NAMALWA (cell line): ENCODE measurements at regions not wholly inside any gene's neighbourhood (a gene's known extent, or its start where the extent isn't known, plus 50 kb on each side); places are given as distances from the start of the nearest gene placed in this dataset.
A peak's percentile ranks its signal among the peaks of the same experiment; 100 is the strongest.

Experiments
- DNase-seq: peaks from one replicate; pipeline ENCODE4 v3.0.0-alpha.2; 2015; ENCODE audit warnings: low spot score

DNA sequence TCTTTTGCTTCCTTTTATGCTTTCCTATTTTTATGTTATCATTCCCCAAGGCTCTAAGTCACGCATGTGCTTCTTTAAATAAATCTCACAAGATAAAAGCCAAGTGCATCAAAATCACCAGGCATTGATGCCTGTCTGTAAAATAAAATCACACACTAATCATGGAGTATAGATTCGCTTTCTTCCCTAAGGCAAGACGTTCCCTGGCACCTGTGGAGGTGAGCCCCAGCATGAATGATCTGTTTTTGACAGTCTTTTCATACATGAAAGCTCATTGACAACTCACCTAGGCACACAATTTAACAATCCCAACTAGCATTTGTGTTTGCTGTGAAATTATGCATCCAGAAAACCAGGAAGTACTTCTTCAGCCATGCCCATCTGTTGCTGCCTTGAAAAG lies 146.9 kb upstream of the DMAC1 start:
- DNase-seq: no peak

DNA sequence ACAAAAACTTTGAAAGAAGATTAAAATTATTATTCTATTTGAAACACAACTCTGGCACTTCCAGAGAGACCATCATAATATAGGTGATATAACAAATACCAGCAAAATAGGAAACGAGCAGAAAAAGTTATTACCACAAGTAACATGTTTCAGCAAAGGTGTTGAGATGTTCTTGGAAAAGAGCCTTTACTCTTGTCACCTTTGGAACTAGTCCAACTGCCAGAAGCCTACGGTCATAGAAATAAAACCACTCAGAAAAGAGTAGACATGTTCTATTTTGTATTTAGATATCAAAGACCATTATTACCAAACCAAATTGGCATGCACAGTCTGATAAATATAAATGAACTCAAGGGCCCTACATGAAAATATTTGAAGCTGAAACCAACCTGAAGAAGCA lies 145.0 kb upstream of the DMAC1 start:
- DNase-seq: no peak

DNA sequence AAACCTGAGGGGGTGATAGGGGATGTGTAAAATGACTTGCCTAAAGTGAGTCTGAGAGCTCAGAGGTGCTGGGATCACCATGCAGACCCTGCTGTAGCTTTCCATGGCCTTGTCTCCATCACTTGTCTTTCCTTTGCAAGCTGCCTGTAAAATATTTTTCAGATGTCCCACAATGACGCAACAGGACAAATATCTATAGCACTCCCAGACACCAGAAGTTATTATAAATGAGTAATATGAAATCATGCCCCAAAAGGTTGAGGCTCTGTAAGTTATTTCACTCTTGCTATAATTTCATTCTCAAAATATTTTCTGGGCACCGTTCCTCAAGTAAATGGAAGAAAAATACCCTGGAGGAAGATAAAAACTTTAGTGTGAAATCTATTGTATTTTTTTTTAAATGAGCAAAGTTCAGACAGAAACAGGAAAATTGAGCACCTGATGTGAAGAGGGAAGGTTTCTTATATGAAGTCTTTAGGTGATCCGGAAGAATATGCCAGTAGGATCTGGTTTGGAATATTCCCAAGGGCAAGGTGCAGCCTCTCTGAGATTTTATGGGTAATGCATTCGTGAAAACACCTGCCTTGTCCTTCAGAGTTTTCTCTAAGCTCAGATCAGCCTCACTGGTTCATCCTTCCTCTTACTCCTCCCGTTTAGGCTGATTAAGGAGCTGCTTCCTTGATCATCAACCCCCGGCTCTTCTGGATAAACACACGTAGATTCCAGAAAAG lies 138.3 kb upstream of the DMAC1 start:
- no peak for DNase-seq

DNA sequence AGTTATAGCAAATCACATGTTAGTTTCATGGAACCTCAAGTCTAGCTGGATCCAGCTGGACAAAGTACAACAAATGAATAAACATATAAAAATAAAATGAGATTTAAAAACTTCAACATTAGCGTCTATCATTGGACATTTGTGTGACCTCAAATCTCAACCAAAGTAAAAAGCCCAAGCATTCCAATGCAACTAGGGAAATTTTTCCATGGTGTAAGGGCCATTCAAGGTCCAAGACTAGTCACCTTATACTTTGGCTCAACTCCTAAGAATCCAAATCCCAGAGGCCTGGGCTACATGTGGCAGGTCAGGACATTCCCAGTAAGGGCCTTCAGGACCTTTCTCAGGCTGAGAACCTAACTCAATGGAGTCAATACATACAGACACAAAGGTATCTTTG lies 137.4 kb upstream of the DMAC1 start:
- no peak for DNase-seq

DNA sequence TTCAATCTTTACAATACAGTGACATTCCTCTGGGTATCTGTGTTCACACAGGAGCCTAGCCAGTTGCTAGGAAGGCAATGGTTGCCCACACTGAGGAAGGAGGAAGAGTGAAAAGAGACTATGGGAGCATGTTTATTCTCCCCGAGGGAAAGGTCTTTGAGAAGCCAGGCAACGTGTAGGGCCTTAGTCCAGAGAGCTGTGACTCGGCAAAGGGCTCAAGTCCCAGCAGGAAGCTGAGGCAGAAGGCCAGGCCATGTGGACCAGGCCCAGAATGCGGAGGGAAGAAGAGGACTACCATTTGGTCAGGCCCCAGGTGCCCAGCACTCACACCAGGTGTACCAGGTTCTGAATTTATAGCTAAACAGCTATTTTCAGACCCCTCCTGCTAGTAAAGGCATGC lies 136.6 kb upstream of the DMAC1 start:
- DNase-seq: peak; percentile 2

DNA sequence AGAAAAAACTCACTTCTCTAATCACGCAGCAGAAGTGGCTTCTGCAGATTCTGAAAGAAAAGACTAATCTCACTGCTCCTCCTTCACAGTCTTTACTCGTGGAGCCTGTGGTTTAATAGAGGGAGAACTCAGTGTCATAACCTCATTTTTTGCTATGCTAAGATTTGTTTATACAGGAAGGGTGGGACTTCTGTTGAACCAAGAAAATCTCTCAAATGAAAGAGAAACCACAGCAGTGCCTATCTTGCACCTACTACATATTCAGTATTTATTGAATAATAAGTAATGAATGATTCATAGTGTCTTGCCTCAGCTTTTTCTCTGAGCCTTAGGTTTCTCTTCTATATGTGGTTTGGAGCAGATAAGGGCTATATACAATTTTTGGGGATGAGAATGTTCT lies 136.1 kb upstream of the DMAC1 start:
- peak; percentile 29 for DNase-seq

DNA sequence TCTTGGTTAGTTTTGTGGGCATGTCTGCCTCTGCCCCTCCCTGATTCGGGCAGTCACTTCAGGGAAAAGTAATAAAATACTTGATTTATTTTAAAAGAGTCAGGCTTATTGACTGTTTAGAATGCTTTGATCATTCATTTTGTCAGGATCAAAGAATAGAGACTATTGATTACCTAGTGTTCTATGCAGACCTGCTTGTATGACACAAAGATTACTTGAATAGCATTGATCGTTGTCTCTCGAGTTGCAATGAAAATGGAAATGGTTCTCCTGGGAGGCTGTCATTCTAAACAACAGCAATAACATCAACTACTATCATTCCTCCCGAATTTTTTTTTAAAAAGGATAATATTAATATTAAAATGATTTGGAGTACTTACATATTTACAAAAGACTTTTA lies 133.2 kb upstream of the DMAC1 start:
- no peak for DNase-seq

DNA sequence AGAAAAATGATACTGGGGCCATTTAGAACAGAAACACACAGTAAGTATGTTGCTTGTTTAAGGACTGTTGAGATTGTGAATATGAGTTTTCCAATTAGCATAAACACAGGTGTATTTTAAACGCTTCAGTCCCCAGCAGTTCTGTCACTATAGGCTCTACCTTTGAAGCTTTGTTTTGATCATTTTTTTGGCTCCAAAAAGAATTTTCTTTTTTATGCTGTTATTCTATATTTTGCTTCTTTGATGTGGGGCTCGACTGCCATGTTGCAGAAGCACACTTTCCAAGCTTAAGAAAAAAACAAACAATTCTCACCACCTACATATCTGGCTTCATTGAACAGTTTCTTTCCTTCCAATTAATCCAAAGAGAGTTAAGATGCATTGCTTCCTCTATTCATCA lies 131.0 kb upstream of the DMAC1 start:
- no peak for DNase-seq

DNA sequence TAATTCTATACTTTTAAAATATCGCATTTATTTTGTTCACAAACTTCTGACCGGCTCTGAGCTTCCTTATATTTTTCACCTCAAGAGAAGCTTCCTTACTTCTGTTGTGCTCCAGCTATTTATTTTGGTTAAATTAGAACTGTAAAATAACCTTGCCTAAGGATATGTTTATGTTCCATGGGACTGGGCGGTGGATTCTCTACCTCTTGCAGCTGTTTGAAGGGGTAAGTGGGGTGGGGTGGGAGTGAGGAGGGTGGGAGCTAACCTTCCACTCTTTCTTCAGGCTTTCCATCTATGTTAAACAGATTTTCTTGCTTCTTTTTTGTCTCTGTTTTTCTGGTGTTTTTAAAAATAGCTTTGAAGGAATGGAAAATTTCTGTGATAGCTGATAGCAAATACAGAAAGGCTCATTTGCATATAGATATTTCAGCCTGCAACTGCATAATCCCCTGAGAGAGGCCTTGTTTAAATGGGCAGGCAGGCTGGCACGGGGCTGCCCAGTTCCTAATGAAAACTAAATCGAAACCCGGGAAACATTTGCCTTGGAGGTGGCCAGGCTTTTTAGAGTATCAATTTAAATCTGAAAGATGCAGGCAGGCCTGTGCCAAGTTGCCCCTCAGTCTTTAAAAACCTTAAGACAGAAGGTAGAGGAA lies 122.1 kb upstream of the DMAC1 start:
- peak; percentile 39 for DNase-seq

DNA sequence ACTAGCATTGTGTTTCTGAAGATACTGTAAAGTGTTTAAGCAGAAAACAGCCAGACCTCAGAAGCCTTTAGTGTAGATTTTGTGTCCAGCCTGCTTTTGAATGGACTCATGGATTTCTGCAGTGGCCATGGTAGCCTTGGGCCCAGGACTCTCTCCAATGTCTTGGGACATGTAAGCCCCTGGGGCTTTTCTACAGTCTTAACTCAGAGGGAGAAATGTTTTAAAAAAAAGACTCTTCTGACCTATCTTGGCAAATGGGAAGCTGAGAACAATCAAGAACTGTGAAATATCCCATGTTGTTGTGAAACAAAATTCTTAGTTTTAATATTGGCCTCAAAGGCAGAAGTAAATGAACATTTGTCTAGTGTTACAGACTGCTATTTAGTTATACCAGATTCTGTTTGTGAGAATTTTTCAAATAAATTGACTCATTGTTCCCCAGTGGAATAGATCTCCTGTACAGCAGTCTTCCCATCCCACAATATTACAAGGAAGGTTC lies 112.5 kb upstream of the DMAC1 start:
- DNase-seq: no peak

DNA sequence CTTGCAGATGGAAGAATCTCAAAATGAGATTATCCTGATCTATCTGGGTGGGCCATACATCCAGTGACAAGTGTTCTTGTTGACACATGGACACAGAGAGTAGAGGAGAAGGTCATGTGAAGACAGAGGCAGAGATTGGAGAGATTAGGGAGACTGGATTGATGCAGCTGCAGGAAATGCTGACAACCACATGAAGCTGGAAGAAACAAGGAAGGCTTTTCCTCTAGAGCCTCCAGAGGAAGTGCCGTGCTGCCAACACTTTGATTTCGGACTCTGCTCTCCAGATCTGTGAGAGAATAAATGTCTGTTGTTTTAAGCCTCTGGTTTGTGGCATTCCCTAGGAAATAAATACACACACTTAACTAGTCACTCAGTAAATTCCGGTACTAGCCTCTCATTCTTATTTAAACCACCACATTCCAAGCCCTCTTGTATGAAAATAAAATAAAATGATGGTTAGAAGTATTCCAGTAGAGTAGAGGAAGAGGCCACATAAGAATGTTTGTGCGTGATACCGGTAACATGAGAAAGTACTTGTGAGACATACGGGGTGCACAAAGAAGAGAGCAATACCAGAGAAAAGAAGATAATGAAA lies 110.9 kb upstream of the DMAC1 start:
- DNase-seq: no peak

DNA sequence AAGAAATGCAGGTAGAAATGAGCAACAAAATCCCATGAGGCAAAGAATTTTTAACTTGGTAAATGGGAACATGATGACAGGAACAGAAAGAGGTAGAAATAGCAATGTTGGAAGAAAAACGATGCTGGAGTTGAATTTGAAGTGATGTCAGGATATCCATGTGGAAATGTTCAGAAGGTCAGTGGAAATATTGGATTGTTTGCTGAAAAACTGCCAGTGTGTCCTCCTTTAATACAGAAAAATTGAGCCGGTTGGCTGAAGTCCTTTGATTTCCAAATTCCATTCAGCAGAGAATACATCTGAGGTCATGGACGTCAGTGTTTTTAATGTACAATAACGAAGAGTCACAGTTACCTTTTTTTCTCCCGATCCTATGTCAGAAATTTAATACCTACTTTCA lies 110.0 kb upstream of the DMAC1 start:
- no peak for DNase-seq

DNA sequence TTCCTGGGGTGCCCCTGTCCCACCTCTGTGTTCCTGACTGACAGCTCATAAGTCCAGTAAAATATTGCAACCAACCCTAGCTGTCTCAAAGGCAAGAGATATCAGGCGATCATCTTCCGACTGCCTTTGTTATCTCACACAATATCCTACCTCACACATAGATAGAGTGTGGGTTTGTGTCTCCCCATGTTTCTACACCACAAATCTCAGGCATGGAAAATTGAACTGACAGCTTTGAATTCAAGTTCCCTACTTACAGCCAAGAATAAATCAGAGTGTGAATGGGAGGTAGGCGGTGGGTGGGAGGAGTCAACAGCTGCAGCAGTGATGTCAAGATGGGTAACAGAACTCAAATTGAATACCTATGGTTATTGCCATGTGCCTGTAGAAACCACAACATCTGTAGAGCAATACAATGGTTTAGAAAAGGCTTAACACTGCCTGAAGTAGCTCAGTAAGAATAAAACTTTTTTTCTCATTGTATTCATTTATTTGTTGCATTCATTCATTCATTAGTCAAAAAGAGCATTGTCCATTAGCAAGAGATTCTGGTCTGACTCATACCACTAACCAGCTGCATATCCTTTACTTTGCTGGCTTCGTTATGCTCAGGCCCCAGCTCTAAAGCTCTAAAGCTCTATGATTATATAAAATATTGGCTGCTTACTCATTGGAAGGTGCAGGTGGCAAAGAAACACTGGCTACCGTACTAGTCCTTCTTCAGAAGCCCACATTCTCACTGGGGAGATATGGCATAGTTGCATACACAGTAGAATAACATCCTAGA lies 108.2 kb upstream of the DMAC1 start:
- no peak for DNase-seq

DNA sequence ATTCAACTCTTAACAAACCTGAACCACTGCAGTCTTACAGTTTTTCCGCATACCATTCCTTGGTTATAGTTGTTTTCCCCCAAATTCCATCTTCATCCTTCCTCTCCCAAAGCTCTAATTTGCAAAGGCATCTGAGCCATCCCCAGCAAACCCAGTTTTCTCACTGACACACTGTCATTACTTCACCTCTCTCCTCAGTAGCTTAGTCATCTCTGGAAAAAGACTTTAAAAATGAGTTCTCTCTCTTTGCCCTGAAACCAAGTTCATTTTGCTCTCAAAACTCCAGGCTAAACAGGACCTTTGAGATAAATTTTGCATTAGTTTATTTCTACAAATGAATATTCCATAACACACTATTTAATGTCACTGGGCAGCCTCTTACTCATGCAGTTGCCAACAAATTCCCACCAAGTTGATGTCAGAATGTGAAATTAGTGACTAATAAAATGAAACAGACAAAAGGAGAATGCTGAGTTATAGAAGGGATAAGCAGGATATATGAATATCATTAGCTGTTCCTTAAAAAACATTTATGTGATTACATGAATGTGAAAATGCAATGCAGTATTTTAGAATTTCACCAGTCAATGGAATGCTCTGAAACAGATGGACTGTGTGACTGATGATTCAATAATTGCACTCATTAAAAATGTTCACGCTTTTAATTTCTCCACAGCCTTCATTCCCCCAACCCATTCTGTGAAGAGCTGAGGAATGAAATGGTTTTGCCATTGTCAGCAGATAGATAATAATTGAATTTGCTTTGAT lies 107.4 kb upstream of the DMAC1 start:
- DNase-seq: no peak

DNA sequence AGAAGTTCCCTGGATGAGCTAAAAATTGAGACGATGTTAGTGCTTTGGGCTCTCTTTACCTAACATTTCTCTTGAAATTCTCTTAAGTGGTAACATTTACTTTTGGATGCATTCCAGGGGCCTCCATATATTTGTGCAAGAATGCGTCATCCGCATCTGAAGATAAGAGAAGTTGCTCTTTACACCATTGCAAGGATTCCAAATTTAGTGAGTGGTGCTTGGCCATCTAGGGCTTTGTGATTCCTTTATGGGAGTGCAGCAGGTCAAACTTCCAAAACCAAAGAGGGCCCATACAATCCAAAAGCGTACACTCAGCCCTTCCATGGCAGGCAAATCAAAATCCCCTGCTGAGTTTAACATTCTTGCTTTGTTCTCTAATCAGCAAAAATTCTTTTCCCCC lies 102.0 kb upstream of the DMAC1 start:
- DNase-seq: no peak

DNA sequence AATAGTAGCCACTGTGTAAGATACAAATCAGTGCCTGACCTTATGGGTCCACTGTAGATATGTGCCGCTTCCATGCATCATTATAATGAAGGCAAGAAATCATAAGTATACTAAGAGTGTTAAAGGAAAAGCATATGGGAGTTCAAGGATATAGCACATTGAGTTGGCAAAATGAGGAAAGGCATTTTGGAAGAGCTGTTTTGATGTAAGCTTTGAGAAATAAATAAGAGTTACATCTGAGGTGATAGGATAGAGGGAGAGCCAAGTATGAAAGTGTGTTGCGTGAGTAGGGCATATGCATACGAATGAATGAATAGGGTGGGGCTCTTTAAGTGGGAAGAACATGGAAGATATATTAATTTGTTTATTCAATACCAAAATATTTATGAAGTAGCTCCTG lies 101.0 kb upstream of the DMAC1 start:
- DNase-seq: no peak

DNA sequence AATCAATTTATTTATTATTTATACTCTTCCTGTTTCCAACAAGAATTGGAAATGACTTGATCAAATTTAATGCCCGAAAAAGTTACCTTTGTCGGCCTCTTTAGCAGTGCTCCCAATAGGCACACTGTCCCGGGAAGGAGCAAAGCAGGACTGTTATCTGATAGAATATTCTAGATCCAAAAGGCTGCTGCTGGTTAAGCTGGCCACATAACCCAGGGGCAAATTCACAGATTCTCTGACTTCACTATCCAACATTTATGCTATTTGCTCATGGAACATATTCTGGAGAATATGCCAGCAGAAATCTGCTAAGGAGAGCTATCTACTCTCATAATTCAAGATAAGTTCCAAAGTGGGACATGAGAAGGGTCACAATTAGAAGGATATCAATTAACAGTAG lies 100.2 kb upstream of the DMAC1 start:
- DNase-seq: no peak

DNA sequence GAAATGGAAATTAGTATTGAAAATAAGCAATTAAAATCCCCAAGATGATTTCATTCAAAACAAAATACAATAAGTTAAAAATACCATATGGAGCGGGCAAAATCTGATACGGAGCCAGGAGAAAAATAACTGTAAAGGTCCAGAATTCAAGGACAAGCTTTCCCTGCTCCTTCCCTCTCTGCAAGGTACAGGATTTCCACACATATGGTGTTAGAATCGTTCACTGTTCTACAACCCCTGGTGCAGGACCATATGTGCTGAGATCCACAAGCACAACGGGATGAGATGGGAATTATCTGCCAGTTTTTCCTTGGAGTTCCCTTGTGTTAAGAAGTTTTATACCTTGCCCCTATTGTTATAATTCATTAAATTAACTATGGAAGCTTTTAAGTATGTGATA lies 94.7 kb upstream of the DMAC1 start:
- no peak for DNase-seq

DNA sequence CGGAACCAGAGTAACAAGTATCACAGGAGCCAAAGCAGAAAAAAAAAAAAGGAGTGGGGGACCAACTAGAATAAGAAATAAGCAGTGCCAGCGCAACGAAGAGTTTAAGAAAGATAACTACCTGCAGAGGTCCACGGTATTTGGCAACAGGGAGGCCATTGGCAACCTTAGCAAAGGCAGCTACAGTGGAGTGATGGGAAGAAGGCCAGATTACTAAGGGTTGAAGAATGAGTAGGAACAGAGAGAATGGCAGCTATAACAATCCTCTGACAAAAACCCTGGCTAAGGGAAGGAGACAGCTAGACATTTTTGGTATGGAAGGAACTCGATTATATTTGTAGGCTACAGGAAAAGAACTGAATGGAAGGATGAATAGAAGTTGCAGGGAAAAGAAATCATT lies 93.4 kb upstream of the DMAC1 start:
- DNase-seq: no peak

DNA sequence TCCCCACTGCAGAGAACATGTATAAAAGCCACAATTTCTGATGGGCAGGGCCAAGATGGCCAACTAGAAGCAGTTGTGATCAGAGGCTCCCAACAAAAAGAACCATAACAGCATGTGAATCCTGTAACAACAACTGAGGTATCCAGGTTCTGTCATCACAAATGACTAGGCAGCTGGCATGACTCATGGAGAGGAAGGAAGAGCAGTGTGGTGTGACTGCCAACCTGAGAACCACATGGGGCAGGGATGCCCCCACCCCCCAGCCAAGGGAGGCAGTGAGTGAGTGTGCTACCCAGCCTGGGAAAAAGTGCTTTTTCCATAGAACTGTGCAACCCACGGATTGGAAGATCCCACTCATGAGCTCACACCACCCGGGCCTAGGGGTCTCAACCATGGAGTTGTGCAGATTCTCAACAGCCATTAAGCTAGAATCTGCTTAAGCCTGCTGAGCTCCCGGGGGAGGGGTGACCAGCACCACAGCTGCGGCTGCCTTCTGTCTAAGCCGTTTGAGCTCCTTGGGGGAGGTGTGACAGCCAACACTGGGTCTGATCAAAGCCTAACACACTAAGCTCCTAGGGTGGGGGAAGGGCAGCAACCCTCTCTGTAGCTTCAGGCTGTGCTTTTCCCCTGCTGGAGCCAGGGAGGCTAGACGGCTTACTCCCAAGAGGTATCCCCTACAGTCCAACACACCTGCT lies 80.1 kb upstream of the DMAC1 start:
- DNase-seq: peak; percentile 47

DNA sequence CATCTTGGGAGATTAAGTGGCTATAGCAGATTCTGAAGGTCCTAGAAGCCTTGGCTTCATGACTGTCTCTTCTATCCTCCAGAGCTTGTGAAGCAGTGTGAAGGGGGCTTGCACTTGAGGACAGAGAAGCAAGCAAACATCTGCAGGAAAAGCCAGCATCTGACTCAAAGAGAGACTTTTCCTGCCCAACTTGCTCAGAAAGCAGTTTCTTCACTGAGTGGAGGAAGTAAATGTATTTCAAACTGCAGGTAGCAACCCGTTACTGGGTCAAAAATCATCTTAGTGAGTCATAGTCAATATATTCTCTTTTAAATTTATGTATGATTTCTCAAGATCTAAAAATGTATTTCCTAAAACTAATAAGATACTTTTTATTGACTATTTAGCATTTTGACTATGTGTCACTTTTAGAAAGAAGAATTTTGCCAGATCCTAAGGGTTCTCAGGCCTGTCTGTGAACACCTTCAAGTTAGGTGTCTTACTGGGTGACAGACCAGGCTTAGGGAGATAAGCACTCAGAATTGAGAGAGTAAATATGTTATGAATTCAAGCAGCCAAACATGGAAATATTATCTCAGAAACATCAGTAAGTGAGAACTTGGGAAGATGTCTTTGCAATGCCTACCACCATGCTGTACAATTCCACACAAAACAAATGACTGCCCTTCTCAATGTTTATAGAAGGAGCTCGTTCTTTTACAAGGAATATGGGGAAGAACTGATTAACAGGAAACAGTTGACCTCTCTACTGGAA lies 72.6 kb upstream of the DMAC1 start:
- no peak for DNase-seq
